BLaER1 treated with 17β-estradiol and CSF1 and Interleukin-3, amounts not matched to agents 10 nM and 100 nM (cell line): ENCODE measurements at regions not wholly inside any gene's neighbourhood (a gene's known extent, or its start where the extent isn't known, plus 50 kb on each side); places are given as distances from the start of the nearest gene placed in this dataset.

Experiments
- H3K27ac ChIP-seq, 11 experiments: shearing (Covaris generic); formaldehyde crosslinking; 2 replicates each; pipeline ENCODE4 v1.8.1; 2022
- H3K27me3 ChIP-seq, 11 experiments: shearing (Covaris generic); formaldehyde crosslinking; 2 replicates each; pipeline ENCODE4 v1.8.1; 2022
- H3K36me3 ChIP-seq, 11 experiments: shearing (Covaris generic); formaldehyde crosslinking; 2 replicates each; pipeline ENCODE4 v1.8.1; 2022
- H3K4me1 ChIP-seq, 10 experiments: shearing (Covaris generic); formaldehyde crosslinking; 2 replicates each; pipeline ENCODE4 v1.8.1; 2022
- H3K4me2 ChIP-seq, 11 experiments: shearing (Covaris generic); formaldehyde crosslinking; 2 replicates each; pipeline ENCODE4 v1.8.1; 2022
- H3K4me3 ChIP-seq, 10 experiments: shearing (Covaris generic); formaldehyde crosslinking; 2 replicates each; pipeline ENCODE4 v1.8.1; 2022
- H3K9ac ChIP-seq, 11 experiments: shearing (Covaris generic); formaldehyde crosslinking; 2 replicates each; pipeline ENCODE4 v1.8.1; 2022
- H3K9me3 ChIP-seq, 11 experiments: shearing (Covaris generic); formaldehyde crosslinking; replicated peaks in 1 of 11; 2 replicates each; pipeline ENCODE4 v1.8.1; 2022
- H4K20me1 ChIP-seq, 11 experiments: shearing (Covaris generic); formaldehyde crosslinking; 2 replicates each; pipeline ENCODE4 v1.8.1; 2022
- Cebpa-rat ChIP-seq, 11 experiments: shearing (Covaris generic); IDR thresholded peaks; 2 replicates each; pipeline ENCODE4 v1.8.1; 2022

GRCh38 chr10:54961040-54961439 is 160.0 kb upstream of the PCDH15 start:
- no peak overlapping the region for H3K9ac ChIP-seq
- no peaks in the 10 kb centered on the region for H3K4me1 ChIP-seq
- H3K36me3 ChIP-seq, result no peaks in the 10 kb centered on the region
- peaks cover 15 to 19% (median 18%) of the 10 kb centered on the region in 11 experiments for H3K9me3 ChIP-seq
- no peaks in the 10 kb centered on the region for H3K27me3 ChIP-seq
- no peak overlapping the region for H3K4me2 ChIP-seq
- no peak overlapping the region for H3K27ac ChIP-seq
- H3K4me3 ChIP-seq, result no peak overlapping the region
- H4K20me1 ChIP-seq, result no peaks in the 10 kb centered on the region
- TF ChIP-seq Cebpa-rat (IDR thresholded peaks at IDR 0.05), result no peak

GRCh38 chr10:54958844-54959243 is 157.8 kb upstream of the PCDH15 start:
- H3K4me2 ChIP-seq, result no peak overlapping the region
- no peaks in the 10 kb centered on the region for H3K4me1 ChIP-seq
- peaks cover 15 to 19% (median 18%) of the 10 kb centered on the region in 11 experiments for H3K9me3 ChIP-seq
- H3K9ac ChIP-seq, result no peak overlapping the region
- TF ChIP-seq Cebpa-rat (IDR thresholded peaks at IDR 0.05), result no peak
- no peaks in the 10 kb centered on the region for H3K27me3 ChIP-seq
- no peaks in the 10 kb centered on the region for H3K36me3 ChIP-seq
- H4K20me1 ChIP-seq, result no peaks in the 10 kb centered on the region
- H3K27ac ChIP-seq, result no peak overlapping the region
- no peak overlapping the region for H3K4me3 ChIP-seq

GRCh38 chr10:54947605-54948004 is 146.6 kb upstream of the PCDH15 start:
- Histone ChIP-seq H3K36me3 (no peaks in the 10 kb centered on the region), H3K9me3 (no peaks in the 10 kb centered on the region), H3K9ac (no peak overlapping the region), H3K4me1 (no peaks in the 10 kb centered on the region), H3K27ac (no peak overlapping the region), H3K27me3 (no peaks in the 10 kb centered on the region), H4K20me1 (no peaks in the 10 kb centered on the region), H3K4me2 (no peak overlapping the region), H3K4me3 (no peak overlapping the region)
- no peak for TF ChIP-seq Cebpa-rat (IDR thresholded peaks at IDR 0.05)

GRCh38 chr10:54940418-54940817 is 139.4 kb upstream of the PCDH15 start:
- H3K27me3 ChIP-seq, result no peaks in the 10 kb centered on the region
- TF ChIP-seq Cebpa-rat (IDR thresholded peaks at IDR 0.05), result no peak
- no peaks in the 10 kb centered on the region for H3K36me3 ChIP-seq
- no peaks in the 10 kb centered on the region for H3K4me1 ChIP-seq
- H3K4me2 ChIP-seq, result no peak overlapping the region
- no peak overlapping the region for H3K4me3 ChIP-seq
- no peaks in the 10 kb centered on the region for H3K9me3 ChIP-seq
- no peaks in the 10 kb centered on the region for H4K20me1 ChIP-seq
- no peak overlapping the region for H3K9ac ChIP-seq
- no peak overlapping the region for H3K27ac ChIP-seq

GRCh38 chr10:54914049-54914448 is 113.0 kb upstream of the PCDH15 start:
- no peaks in the 10 kb centered on the region for H3K27me3 ChIP-seq
- no peaks in the 10 kb centered on the region for H3K36me3 ChIP-seq
- H3K9ac ChIP-seq, result no peak overlapping the region
- peaks cover 0 to 12% (median 7%) of the 10 kb centered on the region in 11 experiments; a peak in 8 of 22 replicates for H3K9me3 ChIP-seq
- H3K4me1 ChIP-seq, result no peaks in the 10 kb centered on the region
- H4K20me1 ChIP-seq, result no peaks in the 10 kb centered on the region
- H3K4me2 ChIP-seq, result no peak overlapping the region
- no peak overlapping the region for H3K27ac ChIP-seq
- H3K4me3 ChIP-seq, result no peak overlapping the region
- TF ChIP-seq Cebpa-rat (IDR thresholded peaks at IDR 0.05), result no peak

GRCh38 chr10:54909165-54909564 is 108.1 kb upstream of the PCDH15 start:
- Histone ChIP-seq H3K27ac (no peak overlapping the region), H3K27me3 (no peaks in the 10 kb centered on the region), H4K20me1 (no peaks in the 10 kb centered on the region), H3K9ac (no peak overlapping the region), H3K4me3 (no peak overlapping the region), H3K9me3 (peaks cover 0 to 12% (median 7%) of the 10 kb centered on the region in 11 experiments; a peak in 8 of 22 replicates), H3K4me1 (no peaks in the 10 kb centered on the region), H3K36me3 (no peaks in the 10 kb centered on the region), H3K4me2 (no peak overlapping the region)
- no peak for TF ChIP-seq Cebpa-rat (IDR thresholded peaks at IDR 0.05)

- H3K27ac ChIP-seq, result no peak overlapping the region
- H4K20me1 ChIP-seq, result no peaks in the 10 kb centered on the region
- no peak overlapping the region for H3K4me2 ChIP-seq
- peaks cover 0 to 5% (median 2%) of the 10 kb centered on the region in 11 experiments; a peak in 8 of 22 replicates for H3K9me3 ChIP-seq
- no peak overlapping the region for H3K9ac ChIP-seq
- H3K4me1 ChIP-seq, result no peaks in the 10 kb centered on the region
- TF ChIP-seq Cebpa-rat (IDR thresholded peaks at IDR 0.05), result no peak
- no peak overlapping the region for H3K4me3 ChIP-seq
- H3K27me3 ChIP-seq, result no peaks in the 10 kb centered on the region
- H3K36me3 ChIP-seq, result no peaks in the 10 kb centered on the region
Observed at GRCh38 chr10:54908019-54908418, 107.0 kb upstream of the PCDH15 start.

GRCh38 chr10:54906940-54907339 is 105.9 kb upstream of the PCDH15 start:
- no peaks in the 10 kb centered on the region for H3K36me3 ChIP-seq
- no peak for TF ChIP-seq Cebpa-rat (IDR thresholded peaks at IDR 0.05)
- H3K9ac ChIP-seq, result no peak overlapping the region
- H3K27ac ChIP-seq, result no peak overlapping the region
- H3K4me3 ChIP-seq, result no peak overlapping the region
- H3K4me1 ChIP-seq, result no peaks in the 10 kb centered on the region
- no peaks in the 10 kb centered on the region for H4K20me1 ChIP-seq
- no peaks in the 10 kb centered on the region for H3K9me3 ChIP-seq
- no peak overlapping the region for H3K4me2 ChIP-seq
- H3K27me3 ChIP-seq, result no peaks in the 10 kb centered on the region

GRCh38 chr10:54905578-54906192 is 104.7 kb upstream of the PCDH15 start:
- H3K9me3 ChIP-seq, result no peaks in the 10 kb centered on the region
- H3K4me1 ChIP-seq, result no peaks in the 10 kb centered on the region
- no peak overlapping the region for H3K4me3 ChIP-seq
- H3K9ac ChIP-seq, result no peak overlapping the region
- TF ChIP-seq Cebpa-rat (IDR thresholded peaks at IDR 0.05), result no peak
- no peaks in the 10 kb centered on the region for H3K36me3 ChIP-seq
- H3K27me3 ChIP-seq, result no peaks in the 10 kb centered on the region
- no peak overlapping the region for H3K27ac ChIP-seq
- no peaks in the 10 kb centered on the region for H4K20me1 ChIP-seq
- no peak overlapping the region for H3K4me2 ChIP-seq

- Histone ChIP-seq H3K27ac (no peak overlapping the region), H4K20me1 (no peaks in the 10 kb centered on the region), H3K4me3 (no peak overlapping the region), H3K4me1 (no peaks in the 10 kb centered on the region), H3K27me3 (no peaks in the 10 kb centered on the region), H3K9me3 (no peaks in the 10 kb centered on the region), H3K4me2 (no peak overlapping the region), H3K9ac (no peak overlapping the region), H3K36me3 (no peaks in the 10 kb centered on the region)
- TF ChIP-seq Cebpa-rat (IDR thresholded peaks at IDR 0.05), result no peak
Observed at GRCh38 chr10:54904833-54905232, 103.8 kb upstream of the PCDH15 start.
